OCI-LY1 (cell line): ENCODE measurements at regions not wholly inside any gene's neighbourhood (a gene's known extent, or its start where the extent isn't known, plus 50 kb on each side); places are given as distances from the start of the nearest gene placed in this dataset.

ENCODE experiments used
- H2AFZ ChIP-seq: fragments of 200-600 bp; sonication (generic), shearing (Covaris generic); 2 replicates; pipeline ENCODE4 v1.6.0; 2014; ENCODE audit warnings: antibody characterized with exemption, mild to moderate bottlenecking, low read length
- H3F3A ChIP-seq: fragments of 200-600 bp; sonication (generic), shearing (Covaris generic); 2 replicates; pipeline ENCODE4 v1.6.0; 2014; ENCODE audit warnings: mild to moderate bottlenecking, antibody characterized with exemption, low read length, moderate library complexity; ENCODE audit not compliant: insufficient read depth
- H3K27ac ChIP-seq: fragments of 200-600 bp; sonication (generic); 2 replicates; pipeline ENCODE4 v1.5.1; 2014; ENCODE audit warnings: low read length, mixed run types, mild to moderate bottlenecking, low read depth; ENCODE audit not compliant: poor library complexity, severe bottlenecking
- H3K27me3 ChIP-seq: fragments of 200-600 bp; sonication (generic); 2 replicates; pipeline ENCODE4 v1.6.0; 2014; ENCODE audit warnings: antibody characterized with exemption, mild to moderate bottlenecking, low read length, moderate library complexity; ENCODE audit not compliant: insufficient read depth
- H3K36me3 ChIP-seq: fragments of 200-600 bp; sonication (generic); 2 replicates; pipeline ENCODE4 v1.6.1; 2014; ENCODE audit warnings: mild to moderate bottlenecking, antibody characterized with exemption, low read length, moderate library complexity, mixed read lengths; ENCODE audit not compliant: insufficient read depth
- H3K4me1 ChIP-seq: fragments of 200-600 bp; sonication (generic); 2 replicates; pipeline ENCODE4 v1.5.1; 2014; ENCODE audit warnings: mild to moderate bottlenecking, low read length, moderate library complexity; ENCODE audit not compliant: insufficient read depth, severe bottlenecking
- H3K4me2 ChIP-seq: fragments of 200-600 bp; sonication (generic), shearing (Covaris generic); 2 replicates; pipeline ENCODE4 v1.6.1; 2014; ENCODE audit warnings: low read length
- H3K4me3 ChIP-seq: fragments of 200-600 bp; sonication (generic); 2 replicates; pipeline ENCODE4 v1.5.1; 2014; ENCODE audit warnings: low read length, low read depth, mild to moderate bottlenecking, mixed read lengths; ENCODE audit not compliant: poor library complexity, severe bottlenecking
- H3K79me2 ChIP-seq: fragments of 200-600 bp; shearing (Covaris generic); 2 replicates; pipeline ENCODE4 v1.6.1; 2016; ENCODE audit warnings: mixed run types, low read length, mixed read lengths; ENCODE audit not compliant: insufficient read depth
- H3K9ac ChIP-seq: fragments of 200-600 bp; sonication (generic), shearing (Covaris generic); 2 replicates; pipeline ENCODE4 v1.6.1; 2014; ENCODE audit warnings: mild to moderate bottlenecking, low read length, mixed read lengths
- H3K9me2 ChIP-seq: fragments of 200-600 bp; sonication (generic), shearing (Covaris generic); 2 replicates; pipeline ENCODE4 v1.6.1; 2014; ENCODE audit warnings: low read depth, mild to moderate bottlenecking, low read length, mixed read lengths
- H3K9me3 ChIP-seq: fragments of 200-600 bp; shearing (Covaris generic); 2 replicates; pipeline ENCODE4 v1.6.1; 2014; ENCODE audit warnings: low read length, mixed read lengths
- H4K20me1 ChIP-seq: fragments of 200-600 bp; sonication (generic), shearing (Covaris generic); 2 replicates; pipeline ENCODE4 v1.6.0; 2016; ENCODE audit warnings: mild to moderate bottlenecking, low read length; ENCODE audit not compliant: insufficient read depth
- CTCF ChIP-seq: fragments of 200-600 bp; sonication (generic), shearing (Covaris generic); IDR thresholded peaks from 2 replicates; pipeline ENCODE4 v1.5.1; 2017; ENCODE audit warnings: mild to moderate bottlenecking, antibody characterized with exemption, low read length, moderate library complexity, mixed read lengths
- EZH2 ChIP-seq: fragments of 200-600 bp; sonication (generic), shearing (Covaris generic); IDR thresholded peaks from 2 replicates; pipeline ENCODE4 v1.8.0; 2017; ENCODE audit warnings: borderline replicate concordance, mixed run types, mild to moderate bottlenecking, antibody characterized with exemption, low read length, moderate library complexity, mixed read lengths

GRCh38 chr11:92916299-92916698 lies 53.2 kb upstream of the MTNR1B start:
- H3K79me2 ChIP-seq = no peaks in the 10 kb centered on the region
- H3K27me3 ChIP-seq = no peaks in the 10 kb centered on the region
- no peak overlapping the region for H3K4me2 ChIP-seq
- H3K36me3 ChIP-seq = no peaks in the 10 kb centered on the region
- H3K27ac ChIP-seq = no peak overlapping the region
- H3K9me3 ChIP-seq = no peaks in the 10 kb centered on the region
- H4K20me1 ChIP-seq = no peaks in the 10 kb centered on the region
- no peak overlapping the region for H3K9ac ChIP-seq
- H3K9me2 ChIP-seq = no peaks in the 10 kb centered on the region
- H3F3A ChIP-seq = no peaks in the 10 kb centered on the region
- no peak for TF ChIP-seq CTCF
- no peak for TF ChIP-seq EZH2
- no peak overlapping the region for H2AFZ ChIP-seq
- no peak overlapping the region for H3K4me3 ChIP-seq
- no peaks in the 10 kb centered on the region for H3K4me1 ChIP-seq

DNA sequence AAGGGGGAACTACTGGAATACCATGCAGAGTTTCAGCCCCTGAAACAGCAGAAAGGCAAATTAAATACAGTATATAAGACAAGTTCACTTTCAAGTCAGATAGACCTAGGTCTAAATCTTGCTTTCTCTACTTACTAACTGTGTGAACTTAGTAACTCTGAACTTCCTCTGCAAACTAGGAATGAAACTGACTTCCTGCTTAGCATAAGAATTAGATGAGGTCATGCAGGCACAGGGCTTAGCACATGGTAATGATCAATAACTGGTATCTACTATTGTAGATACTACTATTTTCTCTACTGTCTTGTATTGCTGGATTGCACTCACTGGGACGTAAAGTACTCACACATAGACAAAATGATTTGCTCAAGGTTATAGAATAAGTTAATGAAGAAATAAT lies 51.5 kb upstream of the MTNR1B start:
- H3K4me3 ChIP-seq = no peak overlapping the region
- H3K4me2 ChIP-seq = no peak overlapping the region

DNA sequence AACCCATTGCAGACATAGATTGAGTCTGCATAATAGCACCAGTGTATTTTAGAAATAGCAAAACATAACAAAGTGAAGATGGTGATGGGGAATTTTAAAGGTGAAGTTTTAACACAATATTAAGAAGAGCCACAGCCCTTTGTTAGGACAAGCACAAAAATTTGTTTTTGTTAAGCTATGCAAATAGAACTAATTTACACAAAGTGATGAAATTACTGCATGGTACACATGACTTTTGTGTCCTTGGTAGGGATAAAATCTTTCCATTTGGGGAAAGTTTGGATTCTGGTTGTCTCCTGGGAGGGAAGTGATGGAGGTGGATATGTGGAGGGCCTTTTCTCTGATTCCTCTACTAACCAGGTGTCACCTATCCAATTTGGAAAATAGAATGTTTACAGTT lies 50.4 kb upstream of the MTNR1B start:
- Histone ChIP-seq H3K9me3 (no peaks in the 10 kb centered on the region), H4K20me1 (no peaks in the 10 kb centered on the region), H3K27ac (no peak overlapping the region), H3K4me1 (no peaks in the 10 kb centered on the region), H3F3A (no peaks in the 10 kb centered on the region), H3K9me2 (no peaks in the 10 kb centered on the region), H3K27me3 (no peaks in the 10 kb centered on the region), H3K36me3 (no peaks in the 10 kb centered on the region), H3K79me2 (no peaks in the 10 kb centered on the region), H3K4me2 (no peak overlapping the region), H3K4me3 (no peak overlapping the region), H3K9ac (no peak overlapping the region), H2AFZ (no peak overlapping the region)
- TF ChIP-seq EZH2 = no peak
- no peak for TF ChIP-seq CTCF

More for the DNA sequence above, 51.5 kb upstream of the MTNR1B start:
- no peak overlapping the region for H3K27ac ChIP-seq
- H4K20me1 ChIP-seq = no peaks in the 10 kb centered on the region
- H3K4me1 ChIP-seq = no peaks in the 10 kb centered on the region
- TF ChIP-seq EZH2 (no peak), CTCF (no peak)
- no peaks in the 10 kb centered on the region for H3K9me3 ChIP-seq
- H3K79me2 ChIP-seq = no peaks in the 10 kb centered on the region
- H3F3A ChIP-seq = no peaks in the 10 kb centered on the region
- no peaks in the 10 kb centered on the region for H3K9me2 ChIP-seq
- no peak overlapping the region for H2AFZ ChIP-seq
- no peaks in the 10 kb centered on the region for H3K36me3 ChIP-seq
- H3K27me3 ChIP-seq = no peaks in the 10 kb centered on the region
- no peak overlapping the region for H3K9ac ChIP-seq
